Epithelial cell of prostate (primary cell): ENCODE measurements at regions not wholly inside any gene's neighbourhood (a gene's known extent, or its start where the extent isn't known, plus 50 kb on each side); places are given as distances from the start of the nearest gene placed in this dataset.
"Not testable (repeated sequence)": the region's sequence is repeated elsewhere in the genome, so short reads cannot be mapped to it uniquely, and the experiment has no call there.

ENCODE experiments used
- DNase-seq: peaks from one replicate; pipeline ENCODE4 v3.0.0-alpha.2; 2011; ENCODE audit warnings: low read depth, low spot score
- H3K27ac ChIP-seq: fragments of 450-650 bp; 2 replicates; pipeline ENCODE4 v1.5.1; 2017; ENCODE audit warnings: mild to moderate bottlenecking

DNA sequence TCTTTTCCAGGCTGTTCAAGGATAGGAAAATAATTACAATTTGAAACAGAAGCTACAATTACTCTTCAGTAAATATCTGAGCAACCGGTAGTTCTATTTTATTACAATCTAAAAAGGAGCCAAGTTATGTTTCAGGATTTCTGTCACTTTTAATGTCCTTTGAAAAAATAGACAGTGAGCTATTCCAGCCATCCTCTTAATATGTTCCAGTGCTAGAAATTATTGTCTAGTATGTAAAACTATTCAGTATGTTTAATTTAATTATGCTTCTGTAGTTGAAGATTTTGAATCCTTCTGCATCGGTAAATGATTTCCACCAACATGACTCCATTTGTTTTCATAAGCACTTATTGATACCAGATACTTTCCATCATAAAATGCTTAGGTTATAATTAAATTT is 129.6 kb upstream of the SEMA3D start:
- no peak for DNase-seq
- no peak overlapping the region for H3K27ac ChIP-seq

DNA sequence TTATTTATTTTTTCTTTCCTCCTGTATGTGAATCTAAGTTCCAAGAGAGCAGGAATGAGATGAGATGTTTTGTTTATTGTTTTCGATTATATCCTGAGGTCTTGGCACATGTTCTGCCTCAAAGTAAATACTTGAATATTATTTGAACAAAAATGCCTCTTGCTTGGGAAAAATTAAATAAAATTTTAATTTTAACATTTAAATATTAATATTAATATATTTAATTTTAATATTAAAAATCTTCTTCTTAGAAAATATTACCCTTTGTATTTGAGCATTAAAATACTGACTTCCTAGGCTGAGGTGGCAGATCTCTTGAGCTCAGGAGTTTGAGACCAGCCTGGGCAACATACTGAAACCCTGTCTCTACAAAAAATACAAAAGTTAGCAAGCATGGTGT is 123.4 kb upstream of the SEMA3D start:
- DNase-seq, result no peak
- no peak overlapping the region for H3K27ac ChIP-seq

DNA sequence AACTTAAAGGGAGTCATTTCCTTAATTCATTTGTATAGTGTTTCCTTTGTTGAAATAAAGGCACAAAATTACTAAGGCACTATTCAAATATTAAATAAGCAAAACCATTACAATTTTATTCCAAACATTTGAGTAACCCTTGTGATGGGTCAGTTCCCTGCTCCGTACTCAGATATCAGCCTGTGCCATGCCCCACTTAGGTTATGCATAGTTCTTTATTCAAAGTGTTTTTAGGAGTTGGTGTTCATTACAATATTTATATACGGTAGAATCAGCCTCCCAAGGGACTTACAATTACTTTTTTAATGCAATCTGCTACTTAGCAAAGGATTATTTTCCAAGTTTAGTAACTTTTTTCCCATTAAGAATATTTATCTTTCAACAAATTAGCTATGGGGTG is 119.3 kb upstream of the SEMA3D start:
- H3K27ac ChIP-seq, result no peak overlapping the region
- no peak for DNase-seq

DNA sequence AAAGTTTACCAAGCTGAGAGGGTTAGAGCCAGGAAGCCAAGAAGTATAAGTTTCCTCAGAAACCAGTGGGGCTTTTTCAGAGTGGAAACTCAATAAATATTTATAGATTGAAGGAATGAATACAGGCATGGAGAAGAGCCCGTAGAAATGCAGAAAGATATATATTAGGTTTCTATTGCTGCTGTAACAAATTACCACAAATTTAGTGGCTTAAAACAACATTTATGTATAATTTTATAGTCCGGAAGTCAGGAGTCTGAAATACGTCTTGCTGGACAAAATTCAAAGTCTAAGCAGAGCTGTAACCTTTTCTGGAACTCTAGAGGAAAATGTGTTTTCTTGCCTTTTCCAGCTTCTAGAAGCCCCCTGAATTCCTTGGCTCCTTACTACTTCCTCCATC is 107.3 kb upstream of the SEMA3D start:
- no peak overlapping the region for H3K27ac ChIP-seq
- no peak for DNase-seq

DNA sequence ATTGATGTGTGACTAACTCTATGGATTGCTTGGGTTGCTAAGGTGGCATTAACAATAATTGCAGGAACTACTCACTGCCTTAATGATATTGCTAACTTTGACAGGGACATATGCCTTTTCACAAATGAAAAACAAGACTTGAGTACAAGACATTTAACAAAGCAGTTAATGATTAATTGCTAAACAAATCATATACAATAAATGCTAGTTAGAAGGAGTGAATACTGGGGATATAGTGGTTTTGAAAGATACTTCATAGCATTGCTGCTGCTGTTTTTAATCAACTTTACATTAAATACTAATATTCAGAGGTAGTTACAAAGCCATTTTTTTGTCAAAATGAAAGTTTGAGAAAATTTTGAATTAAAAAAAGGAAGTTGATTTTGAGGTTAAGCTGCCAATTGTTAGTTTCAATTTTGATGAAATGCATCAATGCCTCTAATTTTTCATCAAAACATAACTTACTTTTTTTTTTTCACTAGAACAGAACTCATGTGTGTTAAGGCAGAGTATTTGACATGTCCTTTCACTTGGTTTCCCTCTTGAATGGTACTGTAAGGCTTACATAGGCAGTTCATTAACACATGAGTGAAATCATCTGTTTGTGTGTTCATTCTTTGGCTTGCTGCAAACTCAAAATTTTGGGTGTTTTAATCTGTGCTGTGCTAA is 106.2 kb upstream of the SEMA3D start:
- DNase-seq, result no peak
- H3K27ac ChIP-seq, result no peak overlapping the region

GRCh38 chr7:85290269-85290668 is 103.4 kb upstream of the SEMA3D start:
- no peak for DNase-seq
- H3K27ac ChIP-seq, result no peak overlapping the region

DNA sequence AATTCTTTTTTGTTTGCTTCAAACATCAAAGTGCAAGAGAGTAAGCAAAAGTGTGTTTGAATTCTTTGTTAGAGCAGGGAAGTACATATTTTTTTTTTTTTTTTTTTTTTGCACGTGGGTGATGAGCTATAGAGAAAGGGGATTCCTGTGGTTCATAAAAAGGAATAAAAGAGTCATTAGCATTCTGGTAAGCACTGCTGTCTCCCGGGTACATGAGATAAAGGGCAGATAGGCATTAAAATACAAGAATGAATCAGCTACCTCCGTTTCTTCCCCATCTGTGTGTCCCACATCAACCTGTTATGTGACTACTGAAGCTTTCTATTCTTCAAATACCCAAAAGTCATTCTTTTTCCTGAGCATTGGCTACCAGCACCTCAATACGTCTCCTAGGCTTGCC is 102.4 kb upstream of the SEMA3D start:
- no peak for DNase-seq
- no peak overlapping the region for H3K27ac ChIP-seq

- H3K27ac ChIP-seq, result no peak overlapping the region
- no peak for DNase-seq
Measured at GRCh38 chr7:85287106-85287825, 100.4 kb upstream of the SEMA3D start.

GRCh38 chr7:85286446-85286845 is 99.6 kb upstream of the SEMA3D start:
- no peak for DNase-seq
- no peak overlapping the region for H3K27ac ChIP-seq

DNA sequence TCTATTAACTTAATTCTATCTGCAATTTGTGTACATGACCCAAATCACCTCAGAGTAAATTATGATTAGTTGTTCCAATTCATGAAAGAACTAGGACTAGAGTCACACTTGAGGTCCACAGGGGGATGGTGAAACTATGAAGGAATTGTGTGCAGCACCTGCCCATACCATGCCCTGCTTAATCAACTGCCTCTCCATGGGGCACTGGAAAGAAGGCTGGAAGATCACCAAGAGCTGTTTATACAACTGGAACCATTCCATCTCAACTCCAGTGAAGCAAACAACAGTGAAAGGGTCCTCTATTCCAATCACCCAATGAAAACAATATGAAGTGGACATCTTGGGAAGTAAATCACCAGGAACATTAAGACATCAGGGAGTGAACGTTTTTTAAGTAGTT is 98.7 kb upstream of the SEMA3D start:
- no peak overlapping the region for H3K27ac ChIP-seq
- no peak for DNase-seq

- no peak overlapping the region for H3K27ac ChIP-seq
- DNase-seq, result no peak
Measured at GRCh38 chr7:85275204-85275603, 88.3 kb upstream of the SEMA3D start.

GRCh38 chr7:85274454-85274853 is 87.6 kb upstream of the SEMA3D start:
- DNase-seq, result no peak
- no peak overlapping the region for H3K27ac ChIP-seq

- H3K27ac ChIP-seq, result no peak overlapping the region
- DNase-seq, result peak; percentile 0
Measured at GRCh38 chr7:85262891-85263290, 76.0 kb upstream of the SEMA3D start.

DNA sequence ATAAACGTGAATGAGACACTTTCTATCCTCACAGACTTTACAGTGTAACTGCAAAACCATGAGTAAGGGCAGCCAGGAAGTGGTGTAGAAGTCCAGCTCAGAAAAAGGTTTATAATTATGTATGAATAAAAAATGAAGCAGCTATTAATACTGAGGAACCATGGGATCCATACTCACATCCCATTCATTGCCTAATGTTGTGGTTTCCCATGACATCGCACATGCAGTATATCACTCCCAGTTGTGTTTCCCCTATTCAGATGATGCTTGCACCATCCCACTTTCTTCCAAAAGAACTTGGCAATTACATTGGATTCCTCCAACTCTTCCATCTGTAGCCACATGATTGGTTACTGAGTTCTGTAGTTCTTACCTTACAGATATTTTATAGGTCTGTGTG is 74.5 kb upstream of the SEMA3D start:
- peak; percentile 8 for DNase-seq
- no peak overlapping the region for H3K27ac ChIP-seq

GRCh38 chr7:85249787-85250186 is 62.9 kb upstream of the SEMA3D start:
- H3K27ac ChIP-seq, DNase-seq: not testable (repeated sequence)

GRCh38 chr7:85239109-85239508 is 52.3 kb upstream of the SEMA3D start:
- DNase-seq, result no peak
- H3K27ac ChIP-seq, result no peak overlapping the region

- H3K27ac ChIP-seq, result no peak overlapping the region
- DNase-seq, result no peak
Measured at GRCh38 chr7:85237721-85238120, 50.9 kb upstream of the SEMA3D start.
